Activated T-cell treated with anti-CD3 and anti-CD28 coated beads, Interleukin-2, amount 50 U/mL, for 4 hours (primary cell): ENCODE measurements at regions not wholly inside any gene's neighbourhood (a gene's known extent, or its start where the extent isn't known, plus 50 kb on each side); places are given as distances from the start of the nearest gene placed in this dataset.
"Not testable (repeated sequence)": the region's sequence is repeated elsewhere in the genome, so short reads cannot be mapped to it uniquely, and the experiment has no call there.

Experiments used
- ATAC-seq, 2 donors: fragments of 200-7000 bp; cut with Tn5 transposase; one replicate each; pipeline ENCODE4 v1.10.0; 2021
- DNase-seq: peaks from one replicate; pipeline ENCODE4 v3.0.0-alpha.2; 2020
- H3K27me3 Mint-ChIP-seq: one replicate; pipeline ENCODE4 v1.8.0; 2021; ENCODE audit warnings: low read depth, mixed read lengths
- H3K36me3 Mint-ChIP-seq: one replicate; pipeline ENCODE4 v1.8.0; 2022; ENCODE audit warnings: mixed read lengths; ENCODE audit not compliant: insufficient read depth
- H3K4me1 Mint-ChIP-seq: one replicate; pipeline ENCODE4 v1.8.0; 2021; ENCODE audit warnings: low read depth, mixed read lengths
- H3K4me3 Mint-ChIP-seq: one replicate; pipeline ENCODE4 v1.8.0; 2021; ENCODE audit warnings: mild to moderate bottlenecking, moderate library complexity, mixed read lengths
- H3K9me3 Mint-ChIP-seq: one replicate; pipeline ENCODE4 v1.8.0; 2021; ENCODE audit warnings: mixed read lengths

DNA sequence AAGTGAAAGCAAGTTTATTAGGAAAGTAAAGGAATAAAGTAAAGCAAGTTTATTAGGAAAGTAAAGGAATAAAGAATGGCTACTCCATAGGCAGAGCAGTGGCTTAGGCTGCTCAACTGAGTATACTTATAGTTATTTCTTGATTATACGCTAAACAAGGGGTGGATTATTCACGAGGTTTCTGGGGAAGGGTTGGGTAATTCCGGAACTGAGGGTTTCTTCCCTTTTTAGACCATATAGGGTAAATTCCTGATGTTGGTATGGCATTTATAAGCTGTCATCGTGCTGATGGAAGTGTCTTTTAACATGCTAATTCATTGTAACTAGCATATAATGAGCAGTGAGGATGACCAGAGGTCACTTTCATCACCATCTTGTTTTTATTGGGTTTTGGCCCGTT lies 194.3 kb downstream of the DLEU7 start:
- Mint-ChIP-seq H3K9me3 (no peaks in the 10 kb centered on the region), H3K27me3 (peaks cover 2% of the 10 kb centered on the region), H3K4me1 (peaks cover 5% of the 10 kb centered on the region), H3K4me3 (no peak overlapping the region), H3K36me3 (no peaks in the 10 kb centered on the region)
- ATAC-seq (no peak), DNase-seq (no peak)

GRCh38 chr13:50650592-50651504 lies 192.6 kb downstream of the DLEU7 start:
- no peaks in the 10 kb centered on the region for H3K36me3 Mint-ChIP-seq
- H3K9me3 Mint-ChIP-seq, result no peaks in the 10 kb centered on the region
- H3K4me1 Mint-ChIP-seq, result peaks cover 5% of the 10 kb centered on the region
- DNase-seq, result no peak
- no peak overlapping the region for H3K4me3 Mint-ChIP-seq
- no peak for ATAC-seq
- H3K27me3 Mint-ChIP-seq, result no peaks in the 10 kb centered on the region

GRCh38 chr13:50651922-50652321 lies 191.6 kb downstream of the DLEU7 start:
- H3K27me3 Mint-ChIP-seq, result no peaks in the 10 kb centered on the region
- DNase-seq, result no peak
- no peak overlapping the region for H3K4me3 Mint-ChIP-seq

GRCh38 chr13:50654331-50654730 lies 189.2 kb downstream of the DLEU7 start:
- ATAC-seq, result no peak
- H3K4me1 Mint-ChIP-seq, result peaks cover 5% of the 10 kb centered on the region
- no peaks in the 10 kb centered on the region for H3K27me3 Mint-ChIP-seq
- no peak overlapping the region for H3K4me3 Mint-ChIP-seq
- no peaks in the 10 kb centered on the region for H3K9me3 Mint-ChIP-seq
- H3K36me3 Mint-ChIP-seq, result no peaks in the 10 kb centered on the region
- DNase-seq, result no peak

More at GRCh38 chr13:50651922-50652321, 191.6 kb downstream of the DLEU7 start:
- H3K36me3 Mint-ChIP-seq, result no peaks in the 10 kb centered on the region
- ATAC-seq, result no peak
- H3K9me3 Mint-ChIP-seq, result no peaks in the 10 kb centered on the region
- H3K4me1 Mint-ChIP-seq, result peaks cover 5% of the 10 kb centered on the region

- H3K27me3 Mint-ChIP-seq, H3K4me3 Mint-ChIP-seq, H3K9me3 Mint-ChIP-seq, H3K36me3 Mint-ChIP-seq, DNase-seq, H3K4me1 Mint-ChIP-seq, ATAC-seq: not testable (repeated sequence)
Observed at GRCh38 chr13:50661881-50662280, 181.6 kb downstream of the DLEU7 start.

GRCh38 chr13:50664951-50665350 lies 178.5 kb downstream of the DLEU7 start:
- Mint-ChIP-seq H3K4me3 (no peak overlapping the region), H3K36me3 (no peaks in the 10 kb centered on the region), H3K9me3 (peaks cover 5% of the 10 kb centered on the region), H3K27me3 (no peaks in the 10 kb centered on the region), H3K4me1 (no peaks in the 10 kb centered on the region)
- no peak for ATAC-seq
- no peak for DNase-seq

GRCh38 chr13:50668049-50668448 lies 175.4 kb downstream of the DLEU7 start:
- DNase-seq, result no peak
- Mint-ChIP-seq H3K9me3 (peaks cover 5% of the 10 kb centered on the region), H3K4me1 (no peaks in the 10 kb centered on the region), H3K27me3 (no peaks in the 10 kb centered on the region), H3K4me3 (no peak overlapping the region), H3K36me3 (no peaks in the 10 kb centered on the region)
- no peak for ATAC-seq

- Mint-ChIP-seq H3K9me3 (peaks cover 5% of the 10 kb centered on the region), H3K36me3 (no peaks in the 10 kb centered on the region), H3K4me3 (no peak overlapping the region), H3K27me3 (no peaks in the 10 kb centered on the region), H3K4me1 (no peaks in the 10 kb centered on the region)
- ATAC-seq (no peak), DNase-seq (no peak)
Observed at GRCh38 chr13:50668691-50669271, 174.7 kb downstream of the DLEU7 start.

GRCh38 chr13:50670272-50670671 lies 173.2 kb downstream of the DLEU7 start:
- Mint-ChIP-seq H3K36me3 (no peaks in the 10 kb centered on the region), H3K4me3 (no peak overlapping the region), H3K27me3 (no peaks in the 10 kb centered on the region), H3K4me1 (no peaks in the 10 kb centered on the region), H3K9me3 (peaks cover 5% of the 10 kb centered on the region)
- ATAC-seq (no peak), DNase-seq (no peak)

- no peak for DNase-seq
- Mint-ChIP-seq H3K9me3 (peaks cover 5% of the 10 kb centered on the region), H3K4me3 (no peak overlapping the region), H3K36me3 (no peaks in the 10 kb centered on the region), H3K4me1 (no peaks in the 10 kb centered on the region), H3K27me3 (no peaks in the 10 kb centered on the region)
- no peak for ATAC-seq
Observed at GRCh38 chr13:50670847-50671496, 172.5 kb downstream of the DLEU7 start.

GRCh38 chr13:50671497-50671850 lies 172.0 kb downstream of the DLEU7 start:
- H3K9me3 Mint-ChIP-seq, result peaks cover under 1% of the 10 kb centered on the region

DNA sequence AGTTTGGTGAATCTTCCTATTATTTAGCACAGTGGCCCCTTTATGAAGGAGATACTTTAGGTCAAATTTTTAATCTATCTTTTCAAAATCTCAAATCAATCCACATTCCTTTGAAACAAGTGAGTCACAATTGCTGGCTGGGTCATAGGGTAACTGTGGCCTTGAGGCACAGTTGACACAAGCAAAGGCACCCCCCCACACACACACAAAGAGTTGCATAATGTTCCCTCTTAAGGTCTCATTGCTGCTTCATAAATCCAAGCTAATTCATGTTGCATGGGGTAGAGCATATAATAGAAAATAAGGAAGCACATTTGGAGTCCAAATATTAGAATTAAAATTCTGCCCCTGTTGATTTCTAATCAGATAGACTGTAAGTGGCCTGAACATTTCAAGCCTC lies 171.5 kb downstream of the DLEU7 start:
- no peak for ATAC-seq

More at GRCh38 chr13:50671497-50671850, 172.0 kb downstream of the DLEU7 start:
- H3K27me3 Mint-ChIP-seq, result no peaks in the 10 kb centered on the region
- H3K36me3 Mint-ChIP-seq, result no peaks in the 10 kb centered on the region
- H3K4me3 Mint-ChIP-seq, result no peak overlapping the region
- ATAC-seq (no peak), DNase-seq (no peak)
- peaks cover 3% of the 10 kb centered on the region for H3K4me1 Mint-ChIP-seq

DNA sequence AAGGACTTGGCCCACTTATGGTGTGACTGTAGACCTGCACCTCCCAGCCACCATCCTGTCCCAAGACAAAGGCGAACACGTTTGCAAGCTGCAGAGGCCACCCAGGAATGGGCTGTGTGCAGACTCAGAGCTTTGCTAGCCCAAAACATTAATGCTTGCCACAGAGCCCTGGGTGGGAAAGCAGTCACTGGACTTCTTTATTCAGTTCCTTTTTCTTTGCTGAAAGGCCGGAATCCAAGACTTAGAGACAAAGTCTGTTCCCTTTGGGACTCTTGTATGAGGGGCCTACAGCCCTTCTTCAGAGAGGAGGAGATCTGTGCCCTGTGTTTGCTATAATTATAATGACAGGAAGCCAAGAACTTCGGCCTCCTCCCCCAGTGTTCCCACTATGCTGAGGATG lies 167.8 kb downstream of the DLEU7 start:
- H3K4me1 Mint-ChIP-seq, result peaks cover 10% of the 10 kb centered on the region
- no peaks in the 10 kb centered on the region for H3K27me3 Mint-ChIP-seq
- DNase-seq, result no peak
- H3K4me3 Mint-ChIP-seq, result no peak overlapping the region
- no peaks in the 10 kb centered on the region for H3K9me3 Mint-ChIP-seq
- no peaks in the 10 kb centered on the region for H3K36me3 Mint-ChIP-seq
- ATAC-seq, result no peak

More for the DNA sequence above, 171.5 kb downstream of the DLEU7 start:
- H3K36me3 Mint-ChIP-seq, result no peaks in the 10 kb centered on the region
- no peaks in the 10 kb centered on the region for H3K9me3 Mint-ChIP-seq
- DNase-seq, result no peak
- H3K4me3 Mint-ChIP-seq, result no peak overlapping the region
- peaks cover 9% of the 10 kb centered on the region for H3K4me1 Mint-ChIP-seq
- H3K27me3 Mint-ChIP-seq, result no peaks in the 10 kb centered on the region

GRCh38 chr13:50676602-50677001 lies 166.9 kb downstream of the DLEU7 start:
- H3K4me3 Mint-ChIP-seq, result no peak overlapping the region
- DNase-seq (no peak), ATAC-seq (peak in 1 of 2 donors; percentile 43)
- H3K36me3 Mint-ChIP-seq, result no peaks in the 10 kb centered on the region
- no peaks in the 10 kb centered on the region for H3K9me3 Mint-ChIP-seq
- no peaks in the 10 kb centered on the region for H3K27me3 Mint-ChIP-seq
- H3K4me1 Mint-ChIP-seq, result peaks cover 10% of the 10 kb centered on the region

DNA sequence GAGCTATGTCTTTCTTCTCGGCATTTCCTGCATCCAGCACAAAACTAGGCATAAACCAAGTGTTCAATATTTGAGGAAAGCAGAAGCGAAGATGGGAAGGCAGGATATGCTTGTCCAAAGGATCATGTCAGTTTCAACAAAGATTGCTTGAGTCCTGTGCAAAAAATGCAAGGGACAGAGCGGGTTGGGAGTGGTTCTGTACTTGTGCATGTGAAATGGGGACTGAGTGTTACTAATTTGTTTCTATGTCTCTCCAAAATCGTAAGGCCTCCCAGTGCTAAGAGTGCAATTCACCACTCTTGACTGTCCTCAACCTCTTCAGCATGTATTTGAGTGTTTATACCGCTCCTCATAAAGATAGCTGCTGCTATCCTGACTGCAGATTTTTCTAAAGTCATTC lies 166.2 kb downstream of the DLEU7 start:
- no peak for ATAC-seq
- DNase-seq, result no peak
- Mint-ChIP-seq H3K4me3 (no peak overlapping the region), H3K27me3 (no peaks in the 10 kb centered on the region), H3K4me1 (peaks cover 10% of the 10 kb centered on the region), H3K9me3 (no peaks in the 10 kb centered on the region), H3K36me3 (no peaks in the 10 kb centered on the region)
